ENCODE measurements at regions not wholly inside any gene's neighbourhood (a gene's known extent, or its start where the extent isn't known, plus 50 kb on each side); places are given as distances from the start of the nearest gene placed in this dataset.

DNA sequence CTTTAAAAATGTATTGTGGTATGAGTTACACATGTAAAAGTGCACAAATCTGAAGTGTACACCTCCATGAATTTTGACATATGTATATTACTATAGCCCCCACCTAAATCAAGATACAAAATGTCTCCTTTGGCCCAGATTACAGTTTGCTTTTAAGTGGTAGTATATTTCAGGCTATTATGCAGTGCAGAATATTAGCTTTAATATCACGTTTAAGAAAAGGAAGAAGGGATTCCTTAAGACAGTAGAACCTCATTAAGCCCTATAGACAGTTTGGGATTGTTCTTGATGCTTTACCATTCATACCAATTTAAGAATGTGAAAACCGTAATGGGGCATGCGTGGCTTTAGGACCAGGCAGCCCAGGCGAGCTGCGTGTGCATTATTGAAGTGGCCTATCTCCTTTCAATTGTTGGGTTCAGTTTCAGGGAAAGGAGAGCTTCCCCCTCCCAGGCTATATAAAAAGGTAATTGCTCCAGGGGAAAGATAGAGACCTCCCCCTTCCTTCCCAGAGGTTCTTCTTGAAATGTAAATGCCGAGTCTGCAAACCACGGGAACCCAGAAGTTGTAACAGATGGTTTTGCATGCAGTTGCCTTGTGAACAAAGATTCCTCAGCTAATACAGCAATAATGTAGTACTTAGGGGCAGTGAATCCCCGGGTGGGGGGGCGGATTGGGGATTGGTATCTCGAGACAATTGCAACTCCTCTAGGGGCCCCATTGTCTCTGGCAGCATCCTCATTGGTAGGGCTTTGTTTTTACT, 106.1 kb downstream of the UCHL1 start:
- no peak for DNase-seq (ENCODE audit: low read depth)
- H3K4me3 ChIP-seq (ENCODE audit: low read depth, low read length), result peak overlapping the region; percentile 78
- TF ChIP-seq CTCF (conservative IDR thresholded peaks at IDR 0.05; ENCODE audit: low read depth, low read length), result no peak

DNA sequence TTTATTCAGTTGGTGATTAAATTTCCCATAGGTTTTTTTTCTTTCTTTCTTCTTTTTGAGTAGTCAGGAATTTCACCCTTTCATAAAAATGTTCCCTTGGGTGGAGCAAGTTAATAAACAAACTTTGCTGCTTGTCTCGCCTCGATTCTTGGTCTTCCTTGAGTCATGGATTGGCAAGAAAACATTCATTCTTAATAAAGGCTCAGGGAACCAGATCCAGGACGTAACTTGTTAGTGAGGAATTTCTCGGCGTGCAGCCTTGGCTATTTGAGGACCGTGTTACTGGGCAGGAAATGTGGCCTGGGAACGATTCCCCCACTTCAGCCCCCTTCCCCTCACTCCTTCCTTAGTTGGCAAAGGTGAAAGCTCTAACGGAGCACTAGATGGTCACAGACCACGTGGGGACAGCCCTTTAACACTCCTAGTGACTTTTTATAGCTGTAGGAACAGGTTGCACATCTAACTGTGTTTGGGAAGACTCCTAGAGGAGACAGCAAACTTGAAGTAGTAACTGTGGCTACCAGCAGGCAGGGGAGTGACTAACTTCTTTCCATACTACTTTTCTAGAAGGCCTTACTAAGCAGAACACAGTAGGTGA, 106.8 kb downstream of the UCHL1 start:
- DNase-seq (ENCODE audit: low read depth), result peak; percentile 85
- H3K4me3 ChIP-seq (ENCODE audit: low read depth, low read length), result peak overlapping the region; percentile 78
- peak; percentile 18 for TF ChIP-seq CTCF (conservative IDR thresholded peaks at IDR 0.05; ENCODE audit: low read depth, low read length)

GRCh38 chr4:41364876-41365275, 108.1 kb downstream of the UCHL1 start:
- H3K4me3 ChIP-seq (ENCODE audit: low read depth, low read length), result no peak overlapping the region
- no peak for TF ChIP-seq CTCF (conservative IDR thresholded peaks at IDR 0.05; ENCODE audit: low read depth, low read length)
- DNase-seq (ENCODE audit: low read depth), result no peak

- TF ChIP-seq CTCF (conservative IDR thresholded peaks at IDR 0.05; ENCODE audit: low read depth, low read length), result no peak
- DNase-seq (ENCODE audit: low read depth), result no peak
- H3K4me3 ChIP-seq (ENCODE audit: low read depth, low read length), result no peak overlapping the region
Measured at GRCh38 chr4:41365681-41366080, 109.0 kb downstream of the UCHL1 start.

- no peak overlapping the region for H3K4me3 ChIP-seq (ENCODE audit: low read depth, low read length)
- no peak for TF ChIP-seq CTCF (conservative IDR thresholded peaks at IDR 0.05; ENCODE audit: low read depth, low read length)
- no peak for DNase-seq (ENCODE audit: low read depth)
Measured at GRCh38 chr4:41366911-41367517, 110.3 kb downstream of the UCHL1 start.

GRCh38 chr4:41369680-41370079, 113.0 kb downstream of the UCHL1 start:
- no peak overlapping the region for H3K4me3 ChIP-seq (ENCODE audit: low read depth, low read length)
- DNase-seq (ENCODE audit: low read depth), result peak; percentile 89
- no peak for TF ChIP-seq CTCF (conservative IDR thresholded peaks at IDR 0.05; ENCODE audit: low read depth, low read length)
